OCI-LY3 (cell line): ENCODE measurements at regions not wholly inside any gene's neighbourhood (a gene's known extent, or its start where the extent isn't known, plus 50 kb on each side); places are given as distances from the start of the nearest gene placed in this dataset.

Experiments
- H2AFZ ChIP-seq: fragments of 200-600, 300-600 bp; shearing (Covaris generic); 2 replicates; pipeline ENCODE4 v1.6.0; 2014; ENCODE audit warnings: antibody characterized with exemption, low read depth, low read length
- H3K27ac ChIP-seq: fragments of 200-600, 300-600 bp; sonication (generic); 2 replicates; pipeline ENCODE4 v1.5.1; 2014; ENCODE audit warnings: mild to moderate bottlenecking, low read length, moderate library complexity, mixed read lengths
- H3K27me3 ChIP-seq: fragments of 200-600, 300-600 bp; sonication (generic); 2 replicates; pipeline ENCODE4 v1.6.1; 2014; ENCODE audit warnings: low read depth, low read length, mixed read lengths
- H3K36me3 ChIP-seq: fragments of 200-600, 300-600 bp; sonication (generic); replicated peaks from 2 replicates; pipeline ENCODE3; 2014; ENCODE audit warnings: low read depth, low read length, mixed read lengths
- H3K4me1 ChIP-seq: fragments of 300-600, 200-600 bp; sonication (generic); 2 replicates; pipeline ENCODE4 v1.6.1; 2014; ENCODE audit warnings: low read length, mixed read lengths
- H3K4me2 ChIP-seq: fragments of 200-600, 300-600 bp; sonication (generic); 2 replicates; pipeline ENCODE4 v1.6.1; 2014; ENCODE audit warnings: low read length, mixed read lengths
- H3K4me3 ChIP-seq: fragments of 300-600, 200-600 bp; sonication (generic); 2 replicates; pipeline ENCODE4 v1.5.1; 2014; ENCODE audit warnings: antibody characterized with exemption, mild to moderate bottlenecking, low read length, moderate library complexity
- H3K79me2 ChIP-seq: fragments of 300-600, 200-600 bp; shearing (Covaris generic); 2 replicates; pipeline ENCODE4 v1.6.1; 2014; ENCODE audit warnings: mild to moderate bottlenecking, low read length, mixed read lengths
- H3K9ac ChIP-seq: fragments of 300-600, 200-600 bp; shearing (Covaris generic); 2 replicates; pipeline ENCODE4 v1.6.0; 2014; ENCODE audit warnings: mild to moderate bottlenecking, low read length, moderate library complexity
- H3K9me3 ChIP-seq: fragments of 200-600, 300-600 bp; shearing (Covaris generic); 2 replicates; pipeline ENCODE4 v1.6.1; 2014; ENCODE audit warnings: low read length, mixed read lengths; ENCODE audit not compliant: insufficient read depth
- H4K20me1 ChIP-seq: fragments of 200-600, 300-600 bp; sonication (generic); 2 replicates; pipeline ENCODE4 v1.6.1; 2016; ENCODE audit warnings: low read length, mixed read lengths; ENCODE audit not compliant: insufficient read depth
- EZH2phosphoT487 ChIP-seq: fragments of 200-600 bp; shearing (Covaris generic); IDR thresholded peaks from 2 replicates; pipeline ENCODE4 v1.6.1; 2018; ENCODE audit warnings: antibody characterized with exemption, mixed run types, low read depth
- TF ChIP-seq, protein P1 (sequence below): fragments of 200-600, 300-600 bp; sonication (generic); IDR thresholded peaks from 2 replicates; pipeline ENCODE4 v1.5.1; 2014; ENCODE audit warnings: antibody characterized with exemption, low read length, low read depth

DNA sequence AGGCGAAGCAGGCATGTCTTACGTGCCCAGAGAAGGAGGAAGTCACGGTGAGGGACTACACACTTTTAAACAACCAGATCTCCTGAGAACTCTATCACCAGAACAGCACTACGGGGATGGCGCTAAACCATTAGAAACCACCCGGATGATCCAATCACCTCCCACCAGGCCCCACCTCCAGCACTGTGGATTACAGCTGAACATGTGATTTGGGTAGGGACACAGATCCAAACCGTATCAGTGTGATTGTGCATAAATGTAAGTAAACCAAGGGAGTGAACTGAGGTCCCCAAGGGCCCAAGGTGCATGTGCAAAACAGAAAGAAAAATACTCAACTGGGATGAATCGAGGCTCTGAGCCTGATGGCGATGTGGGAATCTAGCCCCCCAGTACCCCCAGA is 134.2 kb downstream of the DICER1 start:
- TF ChIP-seq EZH2phosphoT487, result no peak
- TF ChIP-seq, protein P1, sequence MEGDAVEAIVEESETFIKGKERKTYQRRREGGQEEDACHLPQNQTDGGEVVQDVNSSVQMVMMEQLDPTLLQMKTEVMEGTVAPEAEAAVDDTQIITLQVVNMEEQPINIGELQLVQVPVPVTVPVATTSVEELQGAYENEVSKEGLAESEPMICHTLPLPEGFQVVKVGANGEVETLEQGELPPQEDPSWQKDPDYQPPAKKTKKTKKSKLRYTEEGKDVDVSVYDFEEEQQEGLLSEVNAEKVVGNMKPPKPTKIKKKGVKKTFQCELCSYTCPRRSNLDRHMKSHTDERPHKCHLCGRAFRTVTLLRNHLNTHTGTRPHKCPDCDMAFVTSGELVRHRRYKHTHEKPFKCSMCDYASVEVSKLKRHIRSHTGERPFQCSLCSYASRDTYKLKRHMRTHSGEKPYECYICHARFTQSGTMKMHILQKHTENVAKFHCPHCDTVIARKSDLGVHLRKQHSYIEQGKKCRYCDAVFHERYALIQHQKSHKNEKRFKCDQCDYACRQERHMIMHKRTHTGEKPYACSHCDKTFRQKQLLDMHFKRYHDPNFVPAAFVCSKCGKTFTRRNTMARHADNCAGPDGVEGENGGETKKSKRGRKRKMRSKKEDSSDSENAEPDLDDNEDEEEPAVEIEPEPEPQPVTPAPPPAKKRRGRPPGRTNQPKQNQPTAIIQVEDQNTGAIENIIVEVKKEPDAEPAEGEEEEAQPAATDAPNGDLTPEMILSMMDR, result no peak
- Histone ChIP-seq H3K79me2 (no peaks in the 10 kb centered on the region), H3K4me3 (no peak overlapping the region)

DNA sequence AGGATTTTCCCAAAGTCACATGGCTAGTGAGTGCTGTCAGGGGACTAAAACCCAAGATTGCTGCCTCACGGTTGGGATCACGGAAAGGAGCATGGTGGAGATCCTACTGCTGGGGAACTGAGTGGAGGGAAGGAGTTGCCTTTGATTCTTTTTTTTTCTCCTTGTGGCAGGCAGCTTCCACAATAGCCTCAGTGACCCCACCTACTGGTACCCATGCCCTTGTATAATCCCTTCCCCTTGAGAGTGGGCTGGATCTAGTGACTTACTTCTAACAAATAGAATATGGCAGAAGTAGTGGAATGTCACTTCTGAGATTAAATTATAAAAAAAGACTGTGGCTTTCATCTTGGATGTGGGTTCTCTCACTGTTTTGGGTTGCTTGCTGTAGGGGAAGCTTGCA is 135.7 kb downstream of the DICER1 start:
- TF ChIP-seq EZH2phosphoT487, result no peak
- TF ChIP-seq, protein P1, result no peak
- no peak overlapping the region for H3K4me2 ChIP-seq

More for the DNA sequence above, 134.2 kb downstream of the DICER1 start:
- Histone ChIP-seq H3K4me2 (no peak overlapping the region), H2AFZ (no peak overlapping the region), H3K27ac (no peak overlapping the region), H3K36me3 (no peaks in the 10 kb centered on the region), H3K4me1 (no peaks in the 10 kb centered on the region), H3K9ac (no peak overlapping the region), H3K9me3 (no peaks in the 10 kb centered on the region), H3K27me3 (no peaks in the 10 kb centered on the region; the same call in 1 of the 2 replicates), H4K20me1 (no peaks in the 10 kb centered on the region)

DNA sequence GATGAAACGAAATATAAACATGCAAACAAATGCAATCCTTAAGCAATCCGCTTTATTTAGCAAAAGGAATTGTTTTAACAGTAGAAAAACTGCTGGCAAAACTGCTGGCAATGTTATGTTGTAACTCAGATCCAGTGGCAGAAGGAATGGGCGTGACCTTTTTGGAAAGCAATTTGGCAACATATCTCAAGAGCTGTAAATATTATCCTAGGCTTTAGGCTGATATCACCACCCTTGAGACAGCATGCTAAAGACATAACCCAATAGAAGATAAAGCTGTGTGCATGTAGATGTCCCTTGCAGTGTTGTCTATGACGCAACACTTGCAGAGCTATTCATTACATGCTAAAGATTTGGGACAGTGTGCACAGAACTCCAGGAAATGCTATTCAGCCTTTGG is 138.5 kb downstream of the DICER1 start:
- Histone ChIP-seq H2AFZ (no peak overlapping the region), H3K4me3 (no peak overlapping the region), H3K4me1 (no peaks in the 10 kb centered on the region), H3K4me2 (no peak overlapping the region), H4K20me1 (no peaks in the 10 kb centered on the region), H3K79me2 (no peaks in the 10 kb centered on the region), H3K27me3 (peaks cover 17% of the 10 kb centered on the region), H3K36me3 (no peaks in the 10 kb centered on the region), H3K9me3 (no peaks in the 10 kb centered on the region), H3K9ac (no peak overlapping the region), H3K27ac (no peak overlapping the region)
- TF ChIP-seq, protein P1, result no peak
- TF ChIP-seq EZH2phosphoT487, result no peak

More for the DNA sequence above, 135.7 kb downstream of the DICER1 start:
- H3K36me3 ChIP-seq, result no peaks in the 10 kb centered on the region
- no peaks in the 10 kb centered on the region for H4K20me1 ChIP-seq
- no peaks in the 10 kb centered on the region for H3K4me1 ChIP-seq
- no peak overlapping the region for H3K27ac ChIP-seq
- no peaks in the 10 kb centered on the region for H3K79me2 ChIP-seq
- no peak overlapping the region for H3K9ac ChIP-seq
- H3K9me3 ChIP-seq, result no peaks in the 10 kb centered on the region
- H3K4me3 ChIP-seq, result no peak overlapping the region
- peaks cover 11% of the 10 kb centered on the region for H3K27me3 ChIP-seq
- H2AFZ ChIP-seq, result no peak overlapping the region

DNA sequence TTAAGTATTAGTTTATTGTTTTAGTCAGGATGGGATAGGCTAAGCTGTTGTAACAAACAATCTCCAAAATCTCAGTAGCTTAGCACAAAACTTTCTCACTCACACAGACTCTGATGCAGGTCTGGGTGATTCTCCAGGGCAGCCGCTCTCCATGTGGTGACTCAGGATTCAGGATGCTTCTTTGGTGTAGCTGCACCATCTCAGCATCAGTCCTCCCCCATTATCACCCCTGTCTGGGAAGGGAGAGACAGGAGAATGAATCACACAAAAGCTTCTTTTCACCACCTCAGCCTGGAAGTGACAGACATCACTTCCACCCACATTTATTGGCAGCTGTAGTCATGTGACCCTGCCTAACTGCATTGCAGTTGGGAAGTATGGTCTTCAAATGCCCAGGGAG is 142.3 kb downstream of the DICER1 start:
- Histone ChIP-seq H4K20me1 (no peaks in the 10 kb centered on the region), H3K4me2 (no peak overlapping the region), H3K9me3 (no peaks in the 10 kb centered on the region), H3K9ac (no peak overlapping the region), H3K27me3 (peaks cover 22% of the 10 kb centered on the region), H3K36me3 (no peaks in the 10 kb centered on the region), H3K27ac (no peak overlapping the region), H3K4me3 (no peak overlapping the region), H3K79me2 (no peaks in the 10 kb centered on the region), H2AFZ (no peak overlapping the region), H3K4me1 (no peaks in the 10 kb centered on the region)
- no peak for TF ChIP-seq EZH2phosphoT487
- TF ChIP-seq, protein P1, result no peak
